ENCODE measurements at regions not wholly inside any gene's neighbourhood (a gene's known extent, or its start where the extent isn't known, plus 50 kb on each side); places are given as distances from the start of the nearest gene placed in this dataset.
"Not testable (repeated sequence)": the region's sequence is repeated elsewhere in the genome, so short reads cannot be mapped to it uniquely, and the experiment has no call there.

GRCh38 chr6:150739711-150740349 lies 125.7 kb upstream of the MTHFD1L start:
- DNase-seq: no peak

- DNase-seq: no peak
Observed at GRCh38 chr6:150740453-150740852, 125.0 kb upstream of the MTHFD1L start.

- no peak for DNase-seq
Observed at GRCh38 chr6:150741633-150742200, 123.8 kb upstream of the MTHFD1L start.

GRCh38 chr6:150744522-150745260 lies 120.8 kb upstream of the MTHFD1L start:
- DNase-seq: no peak

GRCh38 chr6:150745896-150746295 lies 119.6 kb upstream of the MTHFD1L start:
- DNase-seq: no peak

GRCh38 chr6:150747155-150747554 lies 118.3 kb upstream of the MTHFD1L start:
- no peak for DNase-seq

GRCh38 chr6:150749091-150749670 lies 116.3 kb upstream of the MTHFD1L start:
- no peak for DNase-seq

GRCh38 chr6:150751296-150751695 lies 114.2 kb upstream of the MTHFD1L start:
- DNase-seq: no peak

GRCh38 chr6:150752409-150752808 lies 113.1 kb upstream of the MTHFD1L start:
- no peak for DNase-seq

- DNase-seq: peak; percentile 60
Observed at GRCh38 chr6:150753371-150754064, 112.0 kb upstream of the MTHFD1L start.

- DNase-seq: no peak
Observed at GRCh38 chr6:150755042-150755441, 110.5 kb upstream of the MTHFD1L start.

- no peak for DNase-seq
Observed at GRCh38 chr6:150755524-150755923, 110.0 kb upstream of the MTHFD1L start.

GRCh38 chr6:150756173-150756572 lies 109.3 kb upstream of the MTHFD1L start:
- no peak for DNase-seq

- not testable (repeated sequence) for DNase-seq
Observed at GRCh38 chr6:150757807-150758206, 107.7 kb upstream of the MTHFD1L start.

GRCh38 chr6:150759483-150759882 lies 106.0 kb upstream of the MTHFD1L start:
- DNase-seq: no peak

GRCh38 chr6:150761771-150762170 lies 103.7 kb upstream of the MTHFD1L start:
- DNase-seq: no peak

GRCh38 chr6:150764334-150765066 lies 101.0 kb upstream of the MTHFD1L start:
- no peak for DNase-seq

- DNase-seq: no peak
Observed at GRCh38 chr6:150765067-150765764, 100.3 kb upstream of the MTHFD1L start.

GRCh38 chr6:150766201-150766997 lies 99.1 kb upstream of the MTHFD1L start:
- no peak for DNase-seq

- DNase-seq: no peak
Observed at GRCh38 chr6:150767161-150767560, 98.3 kb upstream of the MTHFD1L start.

Data from right kidney (tissue), 1 donor.